RCC 7860 (cell line): ENCODE measurements at regions not wholly inside any gene's neighbourhood (a gene's known extent, or its start where the extent isn't known, plus 50 kb on each side); places are given as distances from the start of the nearest gene placed in this dataset.

Experiments used
- DNase-seq: peaks from one replicate; pipeline ENCODE4 v3.0.0-alpha.2; 2015; ENCODE audit warnings: low spot score
- FAIRE-seq: peaks from 2 replicates; lab custom pipeline; 2012; peaks lifted over from hg19 to GRCh38; lab: Jason Lieb, UNC

DNA sequence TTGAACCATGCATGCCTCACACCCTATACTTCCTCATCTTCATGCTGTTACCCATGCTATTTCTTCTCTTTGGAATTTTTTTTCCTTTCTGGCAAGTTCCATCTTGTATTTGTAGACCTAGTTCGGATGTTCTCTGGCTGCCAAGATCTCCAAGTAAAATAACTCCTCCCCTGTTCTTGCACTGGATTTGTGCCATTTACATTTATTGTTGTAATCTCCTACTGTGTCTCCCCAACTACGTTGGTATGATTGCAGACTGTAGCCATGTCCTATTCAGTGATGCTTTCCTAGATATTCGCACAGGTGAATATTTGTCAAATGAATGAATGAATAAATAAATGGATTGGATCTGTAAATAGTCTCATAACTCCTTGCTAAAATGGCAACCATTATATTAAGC, 546.0 kb downstream of the MN1 start:
- DNase-seq (no peak), FAIRE-seq (no peak)

DNA sequence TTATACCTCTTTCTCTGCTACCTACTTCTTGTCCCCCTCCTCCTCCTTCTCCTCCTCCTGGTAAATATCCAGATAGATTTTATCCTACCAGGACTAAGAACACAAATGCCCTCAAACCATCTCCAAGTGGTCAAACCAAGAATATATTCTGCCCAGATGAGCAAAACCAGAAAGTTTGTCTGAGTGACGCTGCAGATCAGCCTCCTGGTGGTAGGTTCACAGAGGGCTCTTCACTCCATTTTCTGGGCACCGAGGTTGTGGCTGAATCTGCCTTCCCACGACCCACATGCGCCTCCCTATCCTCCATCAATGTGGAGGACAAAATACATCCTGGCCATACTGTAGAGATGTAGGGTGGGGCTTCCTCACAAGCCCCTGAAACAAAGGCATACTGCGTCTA, 543.6 kb downstream of the MN1 start:
- FAIRE-seq (no peak), DNase-seq (no peak)

- FAIRE-seq: no peak
Measured at GRCh38 chr22:27258616-27259172, 542.9 kb downstream of the MN1 start.

DNA sequence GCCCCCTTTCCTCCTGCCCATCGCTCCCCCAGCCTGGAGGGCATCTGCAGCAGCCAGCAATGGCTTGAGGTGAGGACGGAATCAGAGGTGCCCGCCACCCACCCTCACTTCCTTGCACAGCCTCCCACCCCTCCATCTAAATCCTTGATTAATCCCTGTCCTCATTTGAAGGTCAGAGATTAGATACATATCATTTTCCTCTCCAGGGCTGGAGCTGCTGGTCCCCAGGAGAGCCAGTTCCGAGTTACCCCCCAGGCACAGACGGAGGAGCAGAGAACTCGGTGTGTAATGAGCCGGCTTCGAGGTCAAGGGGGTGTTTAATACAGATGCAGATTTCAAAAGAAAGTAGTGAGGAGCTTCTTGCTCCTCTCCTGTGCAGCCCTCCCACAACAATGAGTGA, 542.1 kb downstream of the MN1 start:
- no peak for DNase-seq
- FAIRE-seq: no peak

More at GRCh38 chr22:27258616-27259172, 542.9 kb downstream of the MN1 start:
- DNase-seq: no peak

- FAIRE-seq: no peak
- DNase-seq: no peak
Measured at GRCh38 chr22:27260087-27260698, 541.4 kb downstream of the MN1 start.

GRCh38 chr22:27262361-27262760, 539.2 kb downstream of the MN1 start:
- FAIRE-seq (no peak), DNase-seq (no peak)

GRCh38 chr22:27264184-27264583, 537.4 kb downstream of the MN1 start:
- no peak for FAIRE-seq

DNA sequence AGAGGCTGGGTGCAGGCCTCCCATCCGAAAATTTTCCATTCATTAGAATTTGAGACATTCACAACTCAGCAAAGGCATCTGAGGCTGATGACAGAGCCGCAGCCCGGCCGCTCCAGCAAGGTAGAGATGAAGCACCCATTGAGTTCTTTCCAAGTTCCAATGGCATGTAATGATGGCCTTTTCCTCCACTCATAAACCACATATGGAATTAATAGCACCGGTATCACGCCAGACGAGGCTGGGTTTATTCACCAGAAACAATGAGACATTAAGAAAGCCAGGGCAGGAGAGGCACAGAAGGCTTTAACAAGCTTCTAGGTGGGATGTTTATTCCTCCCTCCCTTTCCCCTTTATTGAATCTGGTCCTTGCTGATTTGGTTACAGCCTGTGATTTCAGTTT, 534.4 kb downstream of the MN1 start:
- DNase-seq: no peak
- no peak for FAIRE-seq

More at GRCh38 chr22:27264184-27264583, 537.4 kb downstream of the MN1 start:
- no peak for DNase-seq

DNA sequence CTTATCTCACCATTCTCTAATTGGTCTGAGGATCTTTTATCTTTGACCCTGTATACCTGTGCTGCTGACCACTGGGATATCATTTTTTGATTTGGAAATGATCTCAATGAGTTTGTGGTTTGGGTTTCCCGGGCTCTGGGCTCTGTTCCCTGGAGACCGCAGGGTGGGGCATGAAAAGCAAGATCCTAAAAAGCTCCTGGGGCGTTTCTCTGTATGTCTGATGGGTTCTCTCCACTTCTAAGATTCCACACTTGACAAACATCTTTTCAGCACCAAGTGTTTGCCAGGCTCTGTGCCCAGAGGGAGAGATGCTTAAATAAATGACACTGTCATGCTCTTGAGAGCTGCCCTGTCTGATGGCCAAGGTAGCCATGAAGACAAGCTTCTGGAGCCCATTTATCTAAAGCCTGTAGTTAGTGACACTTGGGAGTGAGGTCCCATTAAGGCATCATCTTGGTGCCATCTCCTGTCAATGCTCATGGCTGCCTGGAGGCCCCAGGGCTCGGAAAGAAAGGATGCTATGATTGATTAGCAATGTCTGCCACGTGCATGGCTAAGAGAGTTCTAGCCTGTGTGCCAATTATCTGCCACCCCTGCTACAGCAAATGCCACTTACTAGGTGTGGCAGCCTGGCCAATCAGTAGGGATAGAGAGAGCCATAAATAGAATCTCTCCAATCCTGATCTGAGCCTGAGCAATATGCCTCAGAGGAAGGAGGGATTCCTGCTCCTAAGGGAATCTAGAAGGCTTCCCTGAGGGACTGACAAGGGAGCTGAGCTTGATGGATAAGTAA, 531.6 kb downstream of the MN1 start:
- no peak for DNase-seq
- FAIRE-seq: no peak

DNA sequence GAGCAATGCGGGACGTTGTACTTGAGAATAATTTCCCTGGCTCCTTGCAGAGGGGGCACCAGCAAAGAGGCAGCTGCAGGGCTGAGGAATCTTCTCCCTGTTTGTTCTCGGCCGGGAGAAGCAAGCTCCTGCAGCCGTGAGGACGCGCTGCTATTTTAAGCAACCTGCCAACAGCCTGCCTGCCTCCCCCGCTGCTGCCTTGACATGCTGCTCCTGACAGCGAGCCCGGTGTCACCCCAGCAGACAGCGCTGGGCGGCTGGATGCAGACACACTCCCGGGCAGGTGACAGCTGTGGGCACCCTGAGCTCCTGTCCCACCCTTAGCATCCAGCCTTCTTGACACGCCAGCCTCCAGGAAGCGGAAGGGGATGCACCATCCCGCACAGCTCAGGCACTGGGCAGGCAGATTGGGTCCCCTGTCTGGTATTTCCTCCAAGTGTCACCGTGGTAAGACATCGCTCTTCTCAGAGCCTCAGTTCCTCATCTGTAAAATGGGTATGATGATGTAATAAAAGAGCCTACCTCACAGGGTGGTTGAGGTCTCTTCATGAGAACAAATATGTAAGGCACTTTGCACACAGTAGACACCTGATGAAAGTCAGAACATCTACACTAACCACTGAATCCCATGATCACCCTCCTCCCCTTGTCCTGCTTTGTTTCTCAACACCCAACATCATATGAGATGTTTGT, 530.6 kb downstream of the MN1 start:
- DNase-seq (no peak), FAIRE-seq (no peak)

GRCh38 chr22:27273436-27273835, 528.1 kb downstream of the MN1 start:
- no peak for DNase-seq
- no peak for FAIRE-seq

DNA sequence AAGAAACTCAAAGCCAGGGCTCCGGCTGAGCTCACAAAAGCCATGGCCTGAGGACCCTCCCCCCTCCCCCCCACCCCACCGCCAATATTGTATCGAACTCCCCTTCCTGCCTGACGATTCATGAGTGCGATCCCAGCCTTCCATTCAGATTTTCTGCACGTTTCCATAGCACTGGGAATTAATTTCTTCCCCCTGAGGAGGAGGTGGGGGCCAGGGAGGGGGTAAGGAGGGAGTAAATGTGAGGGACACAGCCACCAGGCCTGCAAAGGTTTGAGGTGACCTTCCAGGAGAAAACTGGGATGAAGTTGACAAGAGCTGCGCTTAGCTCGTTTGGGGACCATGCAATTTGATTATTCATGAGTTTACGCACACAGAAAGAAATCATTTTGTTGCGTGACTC, 527.7 kb downstream of the MN1 start:
- DNase-seq (no peak), FAIRE-seq (no peak)

- FAIRE-seq: no peak
Measured at GRCh38 chr22:27274770-27275449, 526.6 kb downstream of the MN1 start.

DNA sequence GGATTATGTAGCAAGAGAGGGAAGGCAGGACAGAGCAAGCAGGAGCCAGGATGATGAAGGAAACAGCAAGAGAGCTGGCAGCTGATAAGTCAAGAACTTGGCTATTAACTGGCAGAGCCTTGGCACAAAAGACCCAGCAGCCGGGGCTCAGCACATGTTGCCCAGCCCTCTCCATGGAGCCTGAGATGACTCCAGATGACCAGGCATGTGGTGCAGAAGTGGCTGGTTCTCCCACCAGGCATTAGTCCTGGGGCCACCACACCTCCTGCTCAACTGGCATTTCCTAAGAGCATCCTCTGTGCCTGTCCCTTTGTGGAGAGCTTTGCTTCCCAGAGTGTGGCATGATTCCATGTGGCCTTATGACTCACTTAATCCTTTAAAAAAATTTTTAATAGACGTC, 522.6 kb downstream of the MN1 start:
- DNase-seq (no peak), FAIRE-seq (no peak)

More at GRCh38 chr22:27274770-27275449, 526.6 kb downstream of the MN1 start:
- no peak for DNase-seq

GRCh38 chr22:27283240-27283639, 518.3 kb downstream of the MN1 start:
- no peak for FAIRE-seq
- DNase-seq: no peak

- DNase-seq (no peak), FAIRE-seq (no peak)
Measured at GRCh38 chr22:27283714-27284113, 517.8 kb downstream of the MN1 start.

DNA sequence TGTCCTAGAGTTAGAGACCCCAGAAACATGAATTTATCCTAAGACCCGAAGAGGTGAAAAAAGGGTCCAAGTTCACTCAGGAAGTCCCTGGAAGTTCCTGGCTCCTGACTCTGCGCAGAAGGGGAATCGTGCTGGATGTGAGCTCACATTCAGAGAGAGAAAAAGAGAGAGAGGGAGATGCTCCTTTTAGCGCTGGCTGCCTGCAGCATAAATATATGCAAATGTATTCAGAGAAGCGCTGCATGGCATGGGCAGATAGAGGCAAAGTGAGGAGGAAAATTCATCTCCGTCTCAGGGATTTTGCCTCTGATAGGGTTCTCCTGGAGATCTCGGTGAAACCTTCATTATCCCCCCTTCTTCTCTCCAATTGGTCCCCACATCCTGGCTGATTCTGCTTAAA, 517.2 kb downstream of the MN1 start:
- DNase-seq (no peak), FAIRE-seq (no peak)

DNA sequence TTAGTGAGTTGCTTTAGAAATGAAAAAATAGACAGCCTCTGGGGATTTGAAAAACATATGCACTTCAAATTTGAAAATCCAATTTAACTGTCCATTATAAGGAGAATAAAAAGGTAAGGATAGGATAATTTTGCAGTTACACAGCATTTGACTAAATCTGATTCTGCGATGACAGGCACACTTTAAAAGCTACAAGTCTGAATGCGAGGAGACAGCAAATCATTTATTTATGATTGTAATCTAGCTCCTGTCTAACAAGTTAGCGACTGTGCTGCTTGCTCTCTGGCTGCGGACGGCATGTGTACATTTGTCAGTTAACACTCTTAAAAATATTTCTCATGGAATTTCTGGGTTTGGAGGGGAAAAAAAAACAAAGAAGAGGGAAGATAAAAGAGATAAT, 514.8 kb downstream of the MN1 start:
- FAIRE-seq (no peak), DNase-seq (no peak)

DNA sequence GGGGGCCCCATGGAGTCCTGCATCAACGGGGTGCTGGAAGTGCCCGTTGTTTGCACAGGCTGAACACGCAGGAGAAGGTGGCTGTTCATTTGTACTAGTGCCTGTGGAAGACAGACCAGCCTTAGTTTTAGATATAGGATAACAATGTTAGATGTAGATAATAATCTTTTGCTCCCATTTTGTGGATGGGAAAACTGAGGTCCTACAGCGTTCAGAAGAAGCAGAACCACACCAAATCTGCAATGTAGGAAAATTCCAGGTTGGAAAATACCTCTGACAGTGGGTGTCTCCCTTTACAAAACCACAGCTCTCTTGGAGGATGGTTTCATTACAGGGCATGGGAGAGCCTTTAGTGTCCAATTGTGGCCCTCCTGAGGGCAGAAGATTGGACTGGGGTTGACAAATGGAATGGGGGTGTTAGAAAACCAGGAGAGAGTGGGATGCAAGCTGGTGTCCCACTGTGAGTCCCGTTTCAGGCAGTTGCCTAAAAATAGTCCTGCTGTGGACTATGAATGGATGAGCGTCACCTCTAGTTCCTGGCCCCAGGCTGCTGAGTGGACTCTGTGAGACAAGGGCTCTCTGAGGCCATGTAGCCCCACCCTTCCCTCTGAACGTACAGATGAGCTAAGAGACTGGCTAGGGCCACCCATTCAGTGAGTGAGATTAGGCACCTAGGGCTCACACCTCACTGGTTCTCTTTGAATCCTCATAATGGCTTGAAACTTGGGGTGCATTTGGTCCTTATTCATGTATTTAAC, 508.8 kb downstream of the MN1 start:
- no peak for DNase-seq
- FAIRE-seq: no peak

- no peak for DNase-seq
- FAIRE-seq: no peak
Measured at GRCh38 chr22:27293721-27294445, 507.7 kb downstream of the MN1 start.
